ENCODE measurements at regions not wholly inside any gene's neighbourhood (a gene's known extent, or its start where the extent isn't known, plus 50 kb on each side); places are given as distances from the start of the nearest gene placed in this dataset.

DNA sequence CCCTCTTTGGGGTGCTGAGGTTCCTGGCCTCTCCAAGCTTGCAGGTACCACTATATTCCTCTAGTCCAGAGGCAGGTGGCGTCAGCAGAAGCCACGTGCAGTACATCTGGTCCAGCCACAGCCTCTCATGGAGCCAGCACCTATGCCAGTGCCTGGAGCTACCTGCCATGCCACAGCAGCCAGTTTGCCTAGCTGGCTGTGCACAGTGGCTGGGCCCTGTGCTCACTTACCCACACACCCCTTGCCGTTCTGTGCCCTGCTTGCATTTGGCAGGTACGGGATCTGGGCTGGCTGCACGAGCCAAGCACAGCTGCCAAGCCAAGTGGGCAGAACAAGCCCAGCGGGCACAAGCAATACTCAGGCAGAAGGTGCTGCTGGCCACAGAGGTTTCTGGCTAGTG, 601.1 kb downstream of the EPHA5 start:
- POLR2A ChIA-PET (ENCODE audit: unreplicated experiment) = no interaction called here
- BruUV-seq (replicated peaks) = no TSS peak
- Histone ChIP-seq H3K9me3 (ENCODE audit: control insufficient read depth, insufficient read depth, low read length) (peaks cover 5% of the 10 kb centered on the region; the same call in 1 of the 2 replicates), H2AK5ac (ENCODE audit: low read depth, low read length) (no peak overlapping the region), H3K18ac (ENCODE audit: low read depth, low read length) (no peak overlapping the region), H3K56ac (ENCODE audit: extremely low read depth, insufficient read depth, low read length) (no peak overlapping the region), H2AFZ (replicated peaks; ENCODE audit: low read length, poor library complexity) (no peak overlapping the region), H2BK120ac (ENCODE audit: low read depth, low read length) (no peak overlapping the region), H3K4me3 (ENCODE audit: insufficient read depth, low read depth, low read length) (no peak overlapping the region), H2BK15ac (ENCODE audit: low read depth, low read length) (no peak overlapping the region), H3K9me1 (ENCODE audit: insufficient read depth, low read length) (no peaks in the 10 kb centered on the region), H3K27ac (ENCODE audit: insufficient read depth, low read length) (no peak overlapping the region), H3K4ac (ENCODE audit: low read depth, low read length) (no peak overlapping the region), H3K4me2 (ENCODE audit: low read depth, low read length) (no peak overlapping the region), H3K79me1 (ENCODE audit: low read depth in 1 of 2, low read length in 2 of 2) (no peaks in the 10 kb centered on the region), H3K27me3 (ENCODE audit: control insufficient read depth, insufficient read depth, low read length) (no peaks in the 10 kb centered on the region), H2AK9ac (replicated peaks; ENCODE audit: low read depth, low read length, poor library complexity) (no peak overlapping the region), H4K91ac (ENCODE audit: insufficient read depth, low read depth, low read length) (no peak overlapping the region), H4K8ac (ENCODE audit: low read depth in 2 of 2, low read length in 2 of 2) (no peak overlapping the region), H3K14ac (replicated peaks; ENCODE audit: low read depth, low read length) (no peak overlapping the region), H3K36me3 (ENCODE audit: control insufficient read depth, insufficient read depth, low read length) (no peaks in the 10 kb centered on the region), H4K20me1 (ENCODE audit: insufficient read depth, low read length) (no peaks in the 10 kb centered on the region), H3K9ac (ENCODE audit: low read depth, low read length) (no peak overlapping the region), H3K23ac (ENCODE audit: low read depth, low read length) (no peak overlapping the region), H3K4me1 (ENCODE audit: control insufficient read depth, insufficient read depth, low read length) (no peaks in the 10 kb centered on the region), H2BK5ac (ENCODE audit: low read depth, low read length, poor library complexity, severe bottlenecking) (no peak overlapping the region), H2BK20ac (ENCODE audit: low read depth, low read length) (no peak overlapping the region), H4K5ac (ENCODE audit: low read depth, low read length) (no peak overlapping the region)
- in situ Hi-C loops (cut with MboI; ENCODE audit: low sequenced_read_pairs) = no loop called here
- TF ChIP-seq, protein P1, sequence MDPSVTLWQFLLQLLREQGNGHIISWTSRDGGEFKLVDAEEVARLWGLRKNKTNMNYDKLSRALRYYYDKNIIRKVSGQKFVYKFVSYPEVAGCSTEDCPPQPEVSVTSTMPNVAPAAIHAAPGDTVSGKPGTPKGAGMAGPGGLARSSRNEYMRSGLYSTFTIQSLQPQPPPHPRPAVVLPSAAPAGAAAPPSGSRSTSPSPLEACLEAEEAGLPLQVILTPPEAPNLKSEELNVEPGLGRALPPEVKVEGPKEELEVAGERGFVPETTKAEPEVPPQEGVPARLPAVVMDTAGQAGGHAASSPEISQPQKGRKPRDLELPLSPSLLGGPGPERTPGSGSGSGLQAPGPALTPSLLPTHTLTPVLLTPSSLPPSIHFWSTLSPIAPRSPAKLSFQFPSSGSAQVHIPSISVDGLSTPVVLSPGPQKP (IDR thresholded peaks at IDR 0.05; ENCODE audit: borderline replicate concordance, low read depth, low read length) = no peak
- no peak for TF ChIP-seq FOS (IDR thresholded peaks at IDR 0.05; ENCODE audit: low read depth, low read length)
- no peak for TF ChIP-seq MAZ (IDR thresholded peaks at IDR 0.05; ENCODE audit: borderline replicate concordance, low read depth, low read length)
- TF ChIP-seq RAD21 (IDR thresholded peaks at IDR 0.05; ENCODE audit: low read length) = no peak
- TF ChIP-seq, protein P2, sequence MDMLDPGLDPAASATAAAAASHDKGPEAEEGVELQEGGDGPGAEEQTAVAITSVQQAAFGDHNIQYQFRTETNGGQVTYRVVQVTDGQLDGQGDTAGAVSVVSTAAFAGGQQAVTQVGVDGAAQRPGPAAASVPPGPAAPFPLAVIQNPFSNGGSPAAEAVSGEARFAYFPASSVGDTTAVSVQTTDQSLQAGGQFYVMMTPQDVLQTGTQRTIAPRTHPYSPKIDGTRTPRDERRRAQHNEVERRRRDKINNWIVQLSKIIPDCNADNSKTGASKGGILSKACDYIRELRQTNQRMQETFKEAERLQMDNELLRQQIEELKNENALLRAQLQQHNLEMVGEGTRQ (IDR thresholded peaks at IDR 0.05; ENCODE audit: low read depth, low read length) = no peak
- TF ChIP-seq RFX5 (IDR thresholded peaks at IDR 0.05; ENCODE audit: low read depth, low read length) = no peak
- TF ChIP-seq BHLHE40 (IDR thresholded peaks at IDR 0.05; ENCODE audit: low read depth, low read length) = no peak
- TF ChIP-seq, protein P3, sequence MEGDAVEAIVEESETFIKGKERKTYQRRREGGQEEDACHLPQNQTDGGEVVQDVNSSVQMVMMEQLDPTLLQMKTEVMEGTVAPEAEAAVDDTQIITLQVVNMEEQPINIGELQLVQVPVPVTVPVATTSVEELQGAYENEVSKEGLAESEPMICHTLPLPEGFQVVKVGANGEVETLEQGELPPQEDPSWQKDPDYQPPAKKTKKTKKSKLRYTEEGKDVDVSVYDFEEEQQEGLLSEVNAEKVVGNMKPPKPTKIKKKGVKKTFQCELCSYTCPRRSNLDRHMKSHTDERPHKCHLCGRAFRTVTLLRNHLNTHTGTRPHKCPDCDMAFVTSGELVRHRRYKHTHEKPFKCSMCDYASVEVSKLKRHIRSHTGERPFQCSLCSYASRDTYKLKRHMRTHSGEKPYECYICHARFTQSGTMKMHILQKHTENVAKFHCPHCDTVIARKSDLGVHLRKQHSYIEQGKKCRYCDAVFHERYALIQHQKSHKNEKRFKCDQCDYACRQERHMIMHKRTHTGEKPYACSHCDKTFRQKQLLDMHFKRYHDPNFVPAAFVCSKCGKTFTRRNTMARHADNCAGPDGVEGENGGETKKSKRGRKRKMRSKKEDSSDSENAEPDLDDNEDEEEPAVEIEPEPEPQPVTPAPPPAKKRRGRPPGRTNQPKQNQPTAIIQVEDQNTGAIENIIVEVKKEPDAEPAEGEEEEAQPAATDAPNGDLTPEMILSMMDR (conservative IDR thresholded peaks at IDR 0.05; ENCODE audit: low read depth, low read length) = no peak
- TF ChIP-seq MXI1 (IDR thresholded peaks at IDR 0.05; ENCODE audit: borderline replicate concordance, low read depth, low read length) = no peak
- TF ChIP-seq CEBPB (IDR thresholded peaks at IDR 0.05; ENCODE audit: low read depth, low read length) = no peak
- no peak for TF ChIP-seq NFE2L2 (IDR thresholded peaks at IDR 0.05; ENCODE audit: low read depth, low read length)
- no peak for TF ChIP-seq MAFK (IDR thresholded peaks at IDR 0.05; ENCODE audit: low read depth, low read length)
- CTCF ChIA-PET = no interaction called here
- intact Hi-C loops (cut with micrococcal nuclease) = no loop called here
- no peak for ATAC-seq (ENCODE audit: low read depth)
- dilution Hi-C loops (cut with HindIII; ENCODE audit: low sequenced_read_pairs, unreplicated experiment) = no loop called here
- 28% methylated on average over 6 of the region's 6 CpGs; no CpG with 5 or more reads in 1 of the 2 experiments for WGBS, 2 experiments (ENCODE audit: extremely low coverage in 2 of 2, insufficient read length in 1 of 2)
- no peak for DNase-seq

Measured in IMR-90 (cell line).